ENCODE measurements at regions not wholly inside any gene's neighbourhood (a gene's known extent, or its start where the extent isn't known, plus 50 kb on each side); places are given as distances from the start of the nearest gene placed in this dataset.

DNA sequence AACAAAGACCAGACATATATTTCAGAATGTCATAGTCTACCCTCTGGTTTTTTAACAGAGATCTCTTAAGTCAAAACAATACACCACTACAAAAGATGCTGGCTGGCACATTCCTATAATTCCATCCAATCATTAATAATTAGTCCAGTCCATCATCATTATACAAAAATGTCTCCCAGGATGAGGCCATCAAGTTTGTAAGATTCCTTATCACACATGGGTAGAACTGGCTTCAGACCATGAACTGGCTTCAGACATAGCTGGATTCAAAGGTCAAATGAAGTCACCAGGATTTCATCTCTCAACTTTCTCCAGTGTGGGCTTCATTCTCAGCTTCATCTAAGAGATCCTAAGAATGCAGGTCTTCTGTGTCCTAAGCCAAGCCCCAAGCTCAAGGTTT is 147.1 kb downstream of the ENC1 start:
- Mint-ChIP-seq H3K36me3 (ENCODE audit: insufficient read depth, unreplicated experiment) (no peaks in the 10 kb centered on the region), H3K27me3 (ENCODE audit: insufficient read depth, unreplicated experiment) (no peaks in the 10 kb centered on the region), H3K4me1 (ENCODE audit: low read depth, unreplicated experiment) (peaks cover 7% of the 10 kb centered on the region), H3K27ac (ENCODE audit: unreplicated experiment) (no peak overlapping the region), H3K9me3 (ENCODE audit: unreplicated experiment) (peaks cover 9% of the 10 kb centered on the region), H3K4me3 (ENCODE audit: unreplicated experiment) (no peak overlapping the region)
- H3K27me3 ChIP-seq (replicated peaks; ENCODE audit: control insufficient read depth, insufficient read depth, low read length), result no peaks in the 10 kb centered on the region
- H3K36me3 ChIP-seq (ENCODE audit: control insufficient read depth, insufficient read depth, low read length), result no peaks in the 10 kb centered on the region
- H3K9me3 ChIP-seq, result no peaks in the 10 kb centered on the region
- no peak overlapping the region for H3K4me3 ChIP-seq (ENCODE audit: low read depth, low read length)
- ChIA-PET CTCF (no interaction called here), POLR2A (no interaction called here)
- no peak for DNase-seq
- peaks cover 7% of the 10 kb centered on the region for H3K4me1 ChIP-seq
- intact Hi-C loops (cut with micrococcal nuclease; ENCODE audit: unreplicated experiment), result no loop called here
- TF ChIP-seq, protein P1, sequence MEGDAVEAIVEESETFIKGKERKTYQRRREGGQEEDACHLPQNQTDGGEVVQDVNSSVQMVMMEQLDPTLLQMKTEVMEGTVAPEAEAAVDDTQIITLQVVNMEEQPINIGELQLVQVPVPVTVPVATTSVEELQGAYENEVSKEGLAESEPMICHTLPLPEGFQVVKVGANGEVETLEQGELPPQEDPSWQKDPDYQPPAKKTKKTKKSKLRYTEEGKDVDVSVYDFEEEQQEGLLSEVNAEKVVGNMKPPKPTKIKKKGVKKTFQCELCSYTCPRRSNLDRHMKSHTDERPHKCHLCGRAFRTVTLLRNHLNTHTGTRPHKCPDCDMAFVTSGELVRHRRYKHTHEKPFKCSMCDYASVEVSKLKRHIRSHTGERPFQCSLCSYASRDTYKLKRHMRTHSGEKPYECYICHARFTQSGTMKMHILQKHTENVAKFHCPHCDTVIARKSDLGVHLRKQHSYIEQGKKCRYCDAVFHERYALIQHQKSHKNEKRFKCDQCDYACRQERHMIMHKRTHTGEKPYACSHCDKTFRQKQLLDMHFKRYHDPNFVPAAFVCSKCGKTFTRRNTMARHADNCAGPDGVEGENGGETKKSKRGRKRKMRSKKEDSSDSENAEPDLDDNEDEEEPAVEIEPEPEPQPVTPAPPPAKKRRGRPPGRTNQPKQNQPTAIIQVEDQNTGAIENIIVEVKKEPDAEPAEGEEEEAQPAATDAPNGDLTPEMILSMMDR (IDR thresholded peaks at IDR 0.05; ENCODE audit: insufficient read depth in 1 of 2, low read depth in 1 of 2, low read length in 1 of 2, severe bottlenecking in 1 of 2, unreplicated experiment in 1 of 2), result no peak
- BruUV-seq (replicated peaks), result no TSS peak

DNA sequence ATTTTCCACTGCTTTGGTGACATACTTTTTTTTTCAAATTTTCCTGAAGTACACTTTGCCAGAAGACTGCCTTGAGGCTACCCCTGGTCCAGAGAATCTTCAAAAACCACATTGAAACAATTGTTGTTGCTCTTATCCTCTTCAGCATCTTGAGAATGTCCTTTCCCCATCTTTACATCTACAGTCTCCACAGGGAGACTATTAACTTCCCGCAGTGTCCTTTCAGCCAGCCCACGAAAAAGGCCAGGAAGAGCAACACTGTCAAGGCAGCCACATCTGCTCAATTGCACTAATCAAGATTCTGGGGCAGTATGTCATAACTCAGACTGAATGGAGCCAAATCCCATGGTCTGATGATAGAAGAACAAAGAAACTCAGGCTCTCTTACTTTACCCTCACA is 148.3 kb downstream of the ENC1 start:
- intact Hi-C loops (cut with micrococcal nuclease; ENCODE audit: unreplicated experiment), result no loop called here
- Mint-ChIP-seq H3K27me3 (ENCODE audit: insufficient read depth, unreplicated experiment) (no peaks in the 10 kb centered on the region), H3K27ac (ENCODE audit: unreplicated experiment) (no peak overlapping the region), H3K9me3 (ENCODE audit: unreplicated experiment) (peaks cover 9% of the 10 kb centered on the region), H3K4me1 (ENCODE audit: low read depth, unreplicated experiment) (peaks cover 7% of the 10 kb centered on the region), H3K4me3 (ENCODE audit: unreplicated experiment) (no peak overlapping the region), H3K36me3 (ENCODE audit: insufficient read depth, unreplicated experiment) (no peaks in the 10 kb centered on the region)
- BruUV-seq (replicated peaks), result no TSS peak
- Histone ChIP-seq H3K4me3 (ENCODE audit: low read depth, low read length) (no peak overlapping the region), H3K9me3 (no peaks in the 10 kb centered on the region), H3K36me3 (ENCODE audit: control insufficient read depth, insufficient read depth, low read length) (no peaks in the 10 kb centered on the region), H3K27me3 (replicated peaks; ENCODE audit: control insufficient read depth, insufficient read depth, low read length) (no peaks in the 10 kb centered on the region), H3K4me1 (peaks cover 7% of the 10 kb centered on the region; the same call in 1 of the 2 replicates)
- CTCF ChIA-PET, result no interaction called here
- POLR2A ChIA-PET, result no interaction called here
- TF ChIP-seq, protein P1 (IDR thresholded peaks at IDR 0.05; ENCODE audit: insufficient read depth in 1 of 2, low read depth in 1 of 2, low read length in 1 of 2, severe bottlenecking in 1 of 2, unreplicated experiment in 1 of 2), result no peak
- no peak for DNase-seq

DNA sequence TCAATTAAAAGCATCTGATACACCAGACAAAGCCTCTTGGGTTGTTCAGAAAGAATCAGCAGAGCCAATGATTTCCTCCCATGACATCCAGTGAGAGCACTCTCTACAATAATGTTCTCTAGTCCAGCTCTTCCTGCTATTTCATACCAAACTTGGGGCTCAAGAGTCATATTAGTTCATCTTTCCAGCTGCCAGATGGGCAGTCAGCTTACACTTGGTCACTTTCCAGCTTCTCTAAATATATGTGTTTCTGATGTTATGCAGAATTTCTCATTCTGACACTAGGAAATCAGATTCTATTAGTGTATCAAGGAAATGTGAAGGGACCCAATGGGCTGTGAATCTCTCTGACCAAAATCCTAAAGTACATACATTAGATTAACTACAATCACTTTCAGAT is 148.9 kb downstream of the ENC1 start:
- Histone ChIP-seq H3K27me3 (replicated peaks; ENCODE audit: control insufficient read depth, insufficient read depth, low read length) (no peaks in the 10 kb centered on the region), H3K4me3 (ENCODE audit: low read depth, low read length) (no peak overlapping the region), H3K4me1 (peaks cover 7% of the 10 kb centered on the region; the same call in 1 of the 2 replicates), H3K36me3 (ENCODE audit: control insufficient read depth, insufficient read depth, low read length) (no peaks in the 10 kb centered on the region), H3K9me3 (no peaks in the 10 kb centered on the region)
- ChIA-PET POLR2A (no interaction called here), CTCF (no interaction called here)
- H3K27me3 Mint-ChIP-seq (ENCODE audit: insufficient read depth, unreplicated experiment), result no peaks in the 10 kb centered on the region
- no peak for DNase-seq
- H3K36me3 Mint-ChIP-seq (ENCODE audit: insufficient read depth, unreplicated experiment), result no peaks in the 10 kb centered on the region
- H3K9me3 Mint-ChIP-seq (ENCODE audit: unreplicated experiment), result peaks cover 9% of the 10 kb centered on the region
- intact Hi-C loops (cut with micrococcal nuclease; ENCODE audit: unreplicated experiment), result no loop called here
- no peak overlapping the region for H3K4me3 Mint-ChIP-seq (ENCODE audit: unreplicated experiment)
- peaks cover 7% of the 10 kb centered on the region for H3K4me1 Mint-ChIP-seq (ENCODE audit: low read depth, unreplicated experiment)
- H3K27ac Mint-ChIP-seq (ENCODE audit: unreplicated experiment), result no peak overlapping the region
- BruUV-seq (replicated peaks), result no TSS peak
- TF ChIP-seq, protein P1 (IDR thresholded peaks at IDR 0.05; ENCODE audit: insufficient read depth in 1 of 2, low read depth in 1 of 2, low read length in 1 of 2, severe bottlenecking in 1 of 2, unreplicated experiment in 1 of 2), result no peak
